Ureter (tissue), 1 donor: ENCODE measurements at regions not wholly inside any gene's neighbourhood (a gene's known extent, or its start where the extent isn't known, plus 50 kb on each side); places are given as distances from the start of the nearest gene placed in this dataset.
"Not testable (repeated sequence)": the region's sequence is repeated elsewhere in the genome, so short reads cannot be mapped to it uniquely, and the experiment has no call there.

Source experiments
- DNase-seq: peaks from one replicate; pipeline ENCODE4 v3.0.0-alpha.2; 2020; ENCODE audit warnings: low spot score
- donor health status: DM: yes; HTN: yes; CAD: no.

GRCh38 chr14:105752420-105752819 is 226.0 kb downstream of the TMEM121 start:
- not testable (repeated sequence) for DNase-seq

GRCh38 chr14:105760691-105761344 is 234.4 kb downstream of the TMEM121 start:
- DNase-seq: no peak

- not testable (repeated sequence) for DNase-seq
Observed at GRCh38 chr14:105761345-105761740, 235.0 kb downstream of the TMEM121 start.

- no peak for DNase-seq
Observed at GRCh38 chr14:105761842-105762241, 235.5 kb downstream of the TMEM121 start.

GRCh38 chr14:105762262-105762661 is 235.9 kb downstream of the TMEM121 start:
- DNase-seq: not testable (repeated sequence)

GRCh38 chr14:105764254-105764901 is 238.0 kb downstream of the TMEM121 start:
- DNase-seq: not testable (repeated sequence)

GRCh38 chr14:105765072-105765825 is 238.9 kb downstream of the TMEM121 start:
- not testable (repeated sequence) for DNase-seq

- DNase-seq: no peak
Observed at GRCh38 chr14:105765893-105766614, 239.7 kb downstream of the TMEM121 start.

- DNase-seq: no peak
Observed at GRCh38 chr14:105767315-105767714, 240.9 kb downstream of the TMEM121 start.

GRCh38 chr14:105768039-105768438 is 241.7 kb downstream of the TMEM121 start:
- not testable (repeated sequence) for DNase-seq

GRCh38 chr14:105769061-105769730 is 242.8 kb downstream of the TMEM121 start:
- not testable (repeated sequence) for DNase-seq

- not testable (repeated sequence) for DNase-seq
Observed at GRCh38 chr14:105770619-105771216, 244.3 kb downstream of the TMEM121 start.

GRCh38 chr14:105771261-105772226 is 245.2 kb downstream of the TMEM121 start:
- not testable (repeated sequence) for DNase-seq

- not testable (repeated sequence) for DNase-seq
Observed at GRCh38 chr14:105772710-105773250, 246.4 kb downstream of the TMEM121 start.

- DNase-seq: no peak
Observed at GRCh38 chr14:105773584-105773983, 247.2 kb downstream of the TMEM121 start.

- no peak for DNase-seq
Observed at GRCh38 chr14:105774001-105774400, 247.6 kb downstream of the TMEM121 start.

- not testable (repeated sequence) for DNase-seq
Observed at GRCh38 chr14:105774585-105775348, 248.4 kb downstream of the TMEM121 start.

- DNase-seq: not testable (repeated sequence)
Observed at GRCh38 chr14:105775349-105775923, 249.1 kb downstream of the TMEM121 start.
